ENCODE measurements at regions not wholly inside any gene's neighbourhood (a gene's known extent, or its start where the extent isn't known, plus 50 kb on each side); places are given as distances from the start of the nearest gene placed in this dataset.

- DNase-seq (ENCODE audit: low read depth) = no peak
Measured at GRCh38 chr3:120544361-120544760, 51.8 kb upstream of the NDUFB4 start.

GRCh38 chr3:120536642-120537041 lies 59.5 kb upstream of the NDUFB4 start:
- no peak for DNase-seq (ENCODE audit: low read depth)

GRCh38 chr3:120532969-120533368 lies 63.2 kb upstream of the NDUFB4 start:
- DNase-seq (ENCODE audit: low read depth) = no peak

GRCh38 chr3:120528163-120528562 lies 68.0 kb upstream of the NDUFB4 start:
- DNase-seq (ENCODE audit: low read depth) = no peak

- DNase-seq (ENCODE audit: low read depth) = no peak
Measured at GRCh38 chr3:120526011-120526870, 69.9 kb upstream of the NDUFB4 start.

- DNase-seq (ENCODE audit: low read depth) = peak; percentile 47
Measured at GRCh38 chr3:120524171-120524923, 71.8 kb upstream of the NDUFB4 start.

DNA sequence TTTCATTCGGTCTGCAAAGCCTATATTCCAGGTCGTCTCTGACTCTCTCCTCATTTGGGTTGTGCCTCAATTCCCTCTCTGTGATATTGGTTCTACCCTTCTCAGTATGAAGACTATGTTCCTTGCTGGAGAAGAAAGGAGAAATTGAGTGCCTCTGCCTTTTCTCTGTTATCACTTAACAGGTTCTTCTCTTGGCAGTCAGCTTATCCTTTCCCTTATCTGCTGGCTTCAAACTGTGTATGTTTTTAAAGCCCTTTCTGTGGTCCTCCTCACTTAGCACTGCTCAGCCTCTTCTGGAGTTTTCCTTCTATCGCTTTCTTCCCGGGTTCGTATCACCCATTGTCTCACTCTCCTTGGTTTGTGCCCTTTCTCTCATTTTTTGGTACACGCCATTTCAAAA lies 65.3 kb upstream of the FSTL1 start:
- DNase-seq (ENCODE audit: low read depth) = no peak

- DNase-seq (ENCODE audit: low read depth) = no peak
Measured at GRCh38 chr3:120512655-120513054, 61.9 kb upstream of the FSTL1 start.

DNA sequence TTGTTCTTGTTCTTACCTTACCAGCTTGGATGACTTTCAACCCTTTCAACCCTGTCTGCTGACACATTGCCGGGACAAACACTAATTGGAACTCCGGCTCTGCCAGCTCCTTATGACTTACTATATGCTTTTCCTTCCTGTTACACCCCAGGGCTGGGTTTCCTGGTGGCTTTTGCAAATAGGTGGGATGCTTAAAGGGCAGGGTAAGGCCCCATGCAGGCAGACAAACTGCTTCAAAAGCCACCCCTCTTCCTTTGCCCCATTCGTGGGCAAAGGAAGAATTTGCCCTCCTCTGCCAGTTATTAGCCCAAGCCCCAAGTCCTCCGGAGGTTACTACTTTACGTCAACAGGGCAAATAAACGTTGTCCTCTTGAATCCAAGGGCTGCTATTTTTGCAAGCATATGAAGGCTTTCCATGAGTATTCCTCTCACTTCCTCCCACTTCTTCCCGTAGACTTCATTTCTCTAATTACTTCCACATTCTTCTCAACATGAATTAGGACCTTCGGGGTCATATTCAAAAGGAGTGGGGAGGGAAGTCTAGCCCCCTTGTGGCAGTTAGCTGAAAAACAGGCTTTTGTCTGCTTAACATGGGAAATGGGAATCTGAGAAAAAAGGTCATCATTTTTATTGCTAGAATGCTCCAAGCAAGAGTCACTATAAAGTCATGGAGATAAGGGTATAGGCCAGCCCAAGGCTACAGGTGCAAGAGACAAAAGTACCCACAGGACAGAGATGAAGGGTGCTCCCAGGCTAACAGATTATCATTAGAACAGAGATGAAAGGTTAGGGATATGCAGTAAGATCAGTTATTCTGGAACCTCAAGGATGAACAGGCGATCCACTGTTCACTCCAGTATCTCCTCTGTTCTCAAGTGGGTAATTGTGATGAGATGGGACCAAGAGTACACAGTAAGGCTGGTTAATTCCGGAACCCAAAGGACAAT lies 56.3 kb upstream of the FSTL1 start:
- DNase-seq (ENCODE audit: low read depth) = no peak

GRCh38 chr3:120506076-120506827 lies 55.5 kb upstream of the FSTL1 start:
- DNase-seq (ENCODE audit: low read depth) = no peak

DNA sequence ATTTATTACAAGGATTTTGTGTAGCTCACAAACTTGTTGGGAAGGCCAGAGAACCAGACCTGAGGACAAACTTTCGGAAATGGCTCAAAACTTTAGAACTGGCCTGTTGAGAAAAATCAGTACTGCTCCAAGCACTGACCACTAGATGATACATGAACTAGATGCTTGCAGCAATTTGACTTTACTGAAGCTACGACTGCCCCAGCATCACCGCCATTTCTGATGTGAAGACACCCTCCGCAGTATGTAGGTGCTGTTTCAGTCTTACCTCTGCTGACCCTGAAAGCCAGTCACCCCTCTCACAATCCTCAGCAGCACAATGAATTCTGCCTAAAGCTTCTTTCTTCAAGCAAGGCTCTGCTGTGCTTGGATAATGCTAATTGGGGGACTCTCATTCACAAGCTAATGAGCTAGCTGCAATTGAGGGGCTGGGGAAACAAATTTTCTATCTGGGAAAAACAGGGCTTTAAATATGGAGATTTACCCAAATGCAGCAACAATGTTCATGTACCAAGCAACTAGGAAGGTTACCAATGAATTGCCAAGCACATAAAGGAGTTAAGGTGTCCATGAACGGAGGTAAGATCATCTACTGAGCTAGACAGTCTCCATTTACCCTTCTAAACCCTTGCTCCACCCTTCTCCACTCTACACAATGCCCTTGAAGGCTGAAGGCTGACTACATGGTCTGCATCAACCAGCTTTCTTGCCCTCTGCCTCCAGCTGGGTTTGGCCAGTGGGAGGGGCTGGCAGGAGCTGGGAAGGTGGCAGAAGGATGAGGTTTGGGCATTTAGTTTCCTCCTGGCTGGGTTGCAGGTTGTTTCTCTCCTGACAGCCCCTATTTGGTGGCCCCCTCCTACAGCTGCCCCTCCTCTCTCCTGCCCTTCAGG lies 53.2 kb upstream of the FSTL1 start:
- no peak for DNase-seq (ENCODE audit: low read depth)

DNA sequence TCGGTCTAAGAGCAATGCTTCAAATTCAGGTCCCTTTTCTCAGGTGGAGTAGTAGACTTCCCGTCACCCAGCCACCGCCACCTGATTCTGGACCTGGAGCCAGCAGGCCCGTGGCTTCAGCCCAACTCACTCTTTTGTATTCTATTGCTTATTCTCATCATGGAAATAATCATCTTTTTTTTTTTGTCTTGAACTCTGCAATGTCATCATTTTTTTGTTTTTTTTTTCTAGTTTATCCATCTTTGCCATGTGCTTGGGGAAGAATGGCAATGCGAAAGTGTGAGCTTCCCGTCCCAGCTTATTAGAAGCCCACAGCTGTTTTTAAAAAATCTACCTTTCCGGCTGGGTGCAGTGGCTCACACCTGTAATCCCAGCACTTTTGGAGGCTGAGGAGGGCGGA lies 51.3 kb upstream of the FSTL1 start:
- DNase-seq (ENCODE audit: low read depth) = no peak
